Liver (tissue), 8 donors: ENCODE measurements at regions not wholly inside any gene's neighbourhood (a gene's known extent, or its start where the extent isn't known, plus 50 kb on each side); places are given as distances from the start of the nearest gene placed in this dataset.

Experiments
- DNase-seq: peaks from one replicate; pipeline ENCODE4 v3.0.0-alpha.2; 2017; ENCODE audit warnings: low spot score
- H3K27ac ChIP-seq, 2 donors: one replicate each; pipeline ENCODE4 v1.7.0; 2013; ENCODE audit warnings: inconsistent platforms in 2 of 2, low read length in 2 of 2, control low read depth in 1 of 2, low read depth in 1 of 2, mild to moderate bottlenecking in 1 of 2
- H3K27me3 ChIP-seq, 4 donors: one replicate each; pipeline versions ENCODE4 v1.6.1 to v1.7.0; 2013; ENCODE audit warnings: low read length in 3 of 4, inconsistent platforms in 1 of 4, mild to moderate bottlenecking in 1 of 4, moderate library complexity in 1 of 4; ENCODE audit not compliant: control insufficient read depth in 4 of 4, insufficient read depth in 4 of 4
- H3K36me3 ChIP-seq, 4 donors: one replicate each; pipeline versions ENCODE4 v1.6.1 to v1.7.0; 2013; ENCODE audit warnings: low read length in 3 of 4, mild to moderate bottlenecking in 3 of 4, low read depth in 1 of 4, moderate library complexity in 1 of 4; ENCODE audit not compliant: control insufficient read depth in 4 of 4, insufficient read depth in 3 of 4
- H3K4me1 ChIP-seq, 4 donors: one replicate each; pipeline versions ENCODE4 v1.6.1 to v1.7.0; 2013; ENCODE audit warnings: low read length in 3 of 4, mild to moderate bottlenecking in 3 of 4, moderate library complexity in 1 of 4; ENCODE audit not compliant: control insufficient read depth in 4 of 4, insufficient read depth in 4 of 4
- H3K4me3 ChIP-seq, 3 donors: one replicate each; pipeline versions ENCODE4 v1.6.1 to v1.7.0; 2013; ENCODE audit warnings: low read length in 3 of 3, control low read depth in 1 of 3, low read depth in 1 of 3, mild to moderate bottlenecking in 1 of 3
- H3K9ac ChIP-seq, 2 donors: one replicate each; pipeline ENCODE4 v1.7.0; 2013; ENCODE audit warnings: low read length in 2 of 2, mild to moderate bottlenecking in 2 of 2, moderate library complexity in 2 of 2, control low read depth in 1 of 2, low read depth in 1 of 2
- H3K9me3 ChIP-seq, 4 donors: one replicate each; pipeline versions ENCODE4 v1.6.1 to v1.7.0; 2013; ENCODE audit warnings: low read length in 3 of 4; ENCODE audit not compliant: control insufficient read depth in 4 of 4
- ATF3 ChIP-seq: IDR thresholded peaks from 2 replicates; pipeline ENCODE4 v1.6.1; 2016; ENCODE audit warnings: antibody characterized with exemption
- CTCF ChIP-seq: fragments of 150-350 bp; IDR thresholded peaks from 2 replicates; pipeline ENCODE4 v1.5.1; 2017; ENCODE audit warnings: improper control_type of control experiment, low read depth, low read length; ENCODE audit not compliant: missing input control
- EGR1 ChIP-seq, 2 donors: IDR thresholded peaks; 2 replicates each; pipeline ENCODE4 v1.6.1; 2016 to 2018; ENCODE audit warnings: antibody characterized with exemption in 2 of 2, low read depth in 2 of 2
- FOXA1 ChIP-seq: IDR thresholded peaks from 2 replicates; pipeline ENCODE4 v1.6.1; 2016; ENCODE audit warnings: antibody characterized with exemption
- FOXA2 ChIP-seq: IDR thresholded peaks from 2 replicates; pipeline ENCODE4 v1.6.1; 2016; ENCODE audit warnings: antibody characterized with exemption
- GABPA ChIP-seq, 2 donors: IDR thresholded peaks in 1 of 2; conservative IDR thresholded peaks in 1 of 2; 2 replicates each; pipeline ENCODE4 v1.6.1; 2016; ENCODE audit warnings: antibody characterized with exemption in 2 of 2, mild to moderate bottlenecking in 1 of 2, moderate library complexity in 1 of 2
- HNF4A ChIP-seq, 2 donors: conservative IDR thresholded peaks; 2 replicates each; pipeline ENCODE4 v1.6.1; 2016; ENCODE audit warnings: antibody characterized with exemption in 2 of 2, mild to moderate bottlenecking in 2 of 2
- HNF4G ChIP-seq: IDR thresholded peaks from 2 replicates; pipeline ENCODE4 v1.6.1; 2016; ENCODE audit warnings: antibody characterized with exemption
- JUND ChIP-seq, 2 donors: IDR thresholded peaks; 2 replicates each; pipeline ENCODE4 v1.6.1; 2016; ENCODE audit warnings: antibody characterized with exemption in 2 of 2
- MAX ChIP-seq: IDR thresholded peaks from 2 replicates; pipeline ENCODE4 v1.6.1; 2016; ENCODE audit warnings: antibody characterized with exemption
- NR2F2 ChIP-seq: IDR thresholded peaks from 2 replicates; pipeline ENCODE4 v1.6.1; 2016; ENCODE audit warnings: antibody characterized with exemption
- RAD21 ChIP-seq, 2 donors: IDR thresholded peaks; 2 replicates each; pipeline ENCODE4 v1.6.1; 2016; ENCODE audit warnings: antibody characterized with exemption in 2 of 2, mild to moderate bottlenecking in 2 of 2
- REST ChIP-seq: IDR thresholded peaks from 2 replicates; pipeline ENCODE4 v1.6.1; 2016; ENCODE audit warnings: antibody characterized with exemption, mild to moderate bottlenecking
- RXRA ChIP-seq, 2 donors: IDR thresholded peaks; 2 replicates each; pipeline ENCODE4 v1.6.1; 2017 to 2018; ENCODE audit warnings: antibody characterized with exemption in 2 of 2, mild to moderate bottlenecking in 1 of 2
- SP1 ChIP-seq: IDR thresholded peaks from 2 replicates; pipeline ENCODE4 v1.6.1; 2018; ENCODE audit warnings: antibody characterized with exemption, mild to moderate bottlenecking
- TAF1 ChIP-seq: conservative IDR thresholded peaks from 2 replicates; pipeline ENCODE4 v1.6.1; 2016; ENCODE audit warnings: antibody characterized with exemption, mild to moderate bottlenecking
- YY1 ChIP-seq: IDR thresholded peaks from 2 replicates; pipeline ENCODE4 v1.6.1; 2016; ENCODE audit warnings: antibody characterized with exemption, mild to moderate bottlenecking
- ZBTB33 ChIP-seq: IDR thresholded peaks from 2 replicates; pipeline ENCODE4 v1.6.1; 2016; ENCODE audit warnings: antibody characterized with exemption
- WGBS: extraction: QIAGEN DNeasy Blood & Tissue Kit; methylation state at CpG from one replicate; pipeline ENCODE4 v1.1.7; 2013; 5-methylcytosine and 5-hydroxymethylcytosine counted together
- donor health status: healthy.
- donor health status: healthy.
- donor health status: healthy.
- donor health status: healthy.
- donor health status: healthy.

GRCh38 chr2:163541943-163542342 lies 193.9 kb downstream of the FIGN start:
- 97% methylated on average over 2 of the region's 2 CpGs for WGBS
- no peaks in the 10 kb centered on the region for H3K9me3 ChIP-seq
- no peak overlapping the region for H3K27ac ChIP-seq
- H3K9ac ChIP-seq = no peak overlapping the region
- H3K27me3 ChIP-seq = no peaks in the 10 kb centered on the region
- no peak for DNase-seq
- H3K4me1 ChIP-seq = no peaks in the 10 kb centered on the region
- H3K36me3 ChIP-seq = no peaks in the 10 kb centered on the region
- H3K4me3 ChIP-seq = no peak overlapping the region
- no peak for TF ChIP-seq NR2F2
- no peak for TF ChIP-seq TAF1
- TF ChIP-seq ATF3 = no peak
- TF ChIP-seq EGR1 (IDR thresholded peaks at IDR 0.05; ENCODE audit: low read depth in 2 of 2) = no peak
- no peak for TF ChIP-seq GABPA (IDR thresholded peaks at IDR 0.05 in 1 of 2, conservative IDR thresholded peaks at IDR 0.05 in 1 of 2)
- TF ChIP-seq REST = no peak
- no peak for TF ChIP-seq MAX
- TF ChIP-seq JUND (IDR thresholded peaks at IDR 0.05) = no peak

- H3K27ac ChIP-seq = no peak overlapping the region
- H3K36me3 ChIP-seq = no peaks in the 10 kb centered on the region
- TF ChIP-seq HNF4A (conservative IDR thresholded peaks at IDR 0.05) = no peak
- TF ChIP-seq HNF4G = no peak
- TF ChIP-seq RAD21 (IDR thresholded peaks at IDR 0.05) = no peak
- TF ChIP-seq EGR1 (IDR thresholded peaks at IDR 0.05; ENCODE audit: low read depth in 2 of 2) = no peak
- no peak for TF ChIP-seq MAX
- no peak for TF ChIP-seq CTCF
- no peak for TF ChIP-seq RXRA (IDR thresholded peaks at IDR 0.05)
- no peak for TF ChIP-seq SP1
- no peak for TF ChIP-seq YY1
- TF ChIP-seq ATF3 = no peak
- TF ChIP-seq REST = no peak
- TF ChIP-seq ZBTB33 = no peak
- no peak for TF ChIP-seq FOXA2
- no peak for TF ChIP-seq FOXA1
- no peak for TF ChIP-seq GABPA (IDR thresholded peaks at IDR 0.05 in 1 of 2, conservative IDR thresholded peaks at IDR 0.05 in 1 of 2)
- no peak for TF ChIP-seq TAF1
- TF ChIP-seq JUND (IDR thresholded peaks at IDR 0.05) = no peak
- TF ChIP-seq NR2F2 = no peak
- DNase-seq = no peak
- no peak overlapping the region for H3K9ac ChIP-seq
- H3K9me3 ChIP-seq = no peaks in the 10 kb centered on the region
- no peak overlapping the region for H3K4me3 ChIP-seq
- H3K4me1 ChIP-seq = no peaks in the 10 kb centered on the region
- H3K27me3 ChIP-seq = no peaks in the 10 kb centered on the region
- WGBS = 89% methylated on average over 2 of the region's 2 CpGs
Measured at GRCh38 chr2:163541495-163541894, 194.3 kb downstream of the FIGN start.
